ENCODE measurements at regions not wholly inside any gene's neighbourhood (a gene's known extent, or its start where the extent isn't known, plus 50 kb on each side); places are given as distances from the start of the nearest gene placed in this dataset.

DNA sequence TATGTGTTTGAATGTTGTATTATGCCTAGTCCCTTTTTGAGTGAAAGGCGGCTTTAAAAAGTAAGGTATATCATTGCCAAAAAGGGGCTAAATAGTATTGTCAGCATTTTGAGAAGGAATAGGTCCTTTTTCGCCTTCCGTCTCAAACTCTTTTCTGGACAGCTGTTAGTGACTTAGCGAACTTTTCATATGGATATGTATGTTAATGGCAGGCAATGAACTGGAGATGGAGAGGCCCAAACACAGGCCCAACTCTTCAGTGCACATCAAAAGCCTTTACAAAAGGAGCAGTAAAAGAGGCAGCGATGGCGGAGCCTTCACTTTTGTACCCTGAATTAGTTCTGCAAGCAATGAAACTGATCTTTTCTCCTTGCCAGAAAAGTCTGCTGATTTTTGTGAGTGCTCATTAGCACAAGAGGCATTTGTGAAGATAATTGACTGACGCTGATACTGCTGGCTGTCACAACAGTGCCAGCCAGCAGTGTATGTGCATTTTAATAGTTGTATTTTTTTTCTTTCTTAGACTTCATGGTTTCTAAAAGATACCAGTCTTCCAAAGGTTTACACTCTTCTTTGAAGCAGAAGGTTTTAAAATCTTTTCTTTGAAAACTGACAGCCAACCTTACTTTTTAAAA, 243.7 kb upstream of the SP8 start:
- TF ChIP-seq YY1 (IDR thresholded peaks at IDR 0.05; ENCODE audit: insufficient read depth, insufficient read length), result peak; percentile 28
- TF ChIP-seq ZNF274 (IDR thresholded peaks at IDR 0.05; ENCODE audit: low read depth, low read length), result no peak
